ENCODE measurements at regions not wholly inside any gene's neighbourhood (a gene's known extent, or its start where the extent isn't known, plus 50 kb on each side); places are given as distances from the start of the nearest gene placed in this dataset.

GRCh38 chr4:36394352-36394903, 113.0 kb downstream of the DTHD1 start:
- peak in 1 of 4 experiments; percentile 2 for DNase-seq (ENCODE audit: low read depth in 4 of 4, low spot score in 1 of 4)

DNA sequence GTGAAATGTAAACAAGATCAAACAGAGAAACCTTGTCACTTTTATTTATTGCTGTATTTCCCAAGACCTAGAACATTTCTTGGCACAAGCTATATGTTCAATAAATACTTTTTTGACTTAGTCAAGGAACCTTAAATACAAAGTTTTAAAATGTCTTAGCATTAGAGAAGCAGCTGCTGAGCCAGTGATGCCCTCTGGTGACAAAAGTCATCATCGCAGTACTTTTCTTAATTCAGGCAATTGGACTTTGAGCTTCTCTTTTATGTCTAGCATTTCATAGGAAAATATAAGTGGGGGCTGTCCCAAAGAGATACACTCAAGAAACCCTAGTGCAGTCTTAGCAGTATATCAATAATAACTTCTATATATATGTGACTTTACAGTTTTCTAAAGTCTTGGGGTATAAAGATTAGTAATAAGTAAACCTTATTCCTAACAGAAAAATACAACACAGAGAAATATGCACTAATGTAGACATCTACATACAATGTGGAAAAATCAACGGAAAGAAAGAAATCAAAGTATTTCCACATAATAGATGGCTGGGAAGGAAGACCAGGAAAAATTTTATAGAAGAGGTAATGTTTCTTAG, 118.4 kb downstream of the DTHD1 start:
- peak in 2 of 4 experiments; percentile 4 to 21 for DNase-seq (ENCODE audit: low read depth in 4 of 4, low spot score in 1 of 4)

DNA sequence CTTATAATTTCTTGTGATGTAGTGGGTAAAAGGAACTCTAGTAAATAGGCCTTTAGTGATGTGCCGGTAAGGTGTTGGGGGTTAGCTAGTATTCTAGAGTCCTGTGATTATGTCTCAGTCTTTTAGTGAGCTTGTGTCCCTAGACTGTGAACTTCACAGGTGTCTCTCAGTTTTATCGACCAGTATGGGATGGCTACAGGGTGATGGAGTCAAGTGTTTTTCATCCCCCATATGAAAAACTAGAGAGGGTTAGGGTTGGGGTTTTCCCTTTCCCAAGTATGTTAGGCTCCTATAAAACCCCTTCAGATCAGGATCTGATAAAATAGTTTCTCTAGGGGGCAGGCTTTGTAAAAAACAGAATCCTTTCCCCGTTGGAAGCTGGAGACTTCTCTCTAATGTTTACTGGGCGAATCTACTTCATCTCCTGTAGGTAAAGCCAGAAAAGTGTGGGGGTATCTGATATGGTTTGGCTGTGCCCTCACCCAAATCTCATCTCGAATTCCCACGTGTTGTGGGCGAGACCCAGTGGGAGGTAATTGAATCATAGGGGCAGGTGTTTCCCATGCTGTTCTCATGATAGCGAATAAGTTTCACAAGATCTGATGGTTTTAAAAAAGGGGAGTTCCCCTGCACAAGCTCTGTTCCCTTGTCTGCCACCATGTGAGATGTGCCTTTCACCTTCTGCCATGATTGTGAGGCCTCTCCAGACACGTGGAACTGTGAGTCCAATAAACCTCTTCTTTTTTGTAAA, 120.8 kb downstream of the DTHD1 start:
- no peak for DNase-seq (ENCODE audit: low read depth in 4 of 4, low spot score in 1 of 4)

- no peak for DNase-seq (ENCODE audit: low read depth in 4 of 4, low spot score in 1 of 4)
These were observed 129.9 kb downstream of the DTHD1 start for GRCh38 chr4:36411338-36411737.

- no peak for DNase-seq (ENCODE audit: low read depth in 4 of 4, low spot score in 1 of 4)
These were observed 132.8 kb downstream of the DTHD1 start for GRCh38 chr4:36414248-36414647.

DNA sequence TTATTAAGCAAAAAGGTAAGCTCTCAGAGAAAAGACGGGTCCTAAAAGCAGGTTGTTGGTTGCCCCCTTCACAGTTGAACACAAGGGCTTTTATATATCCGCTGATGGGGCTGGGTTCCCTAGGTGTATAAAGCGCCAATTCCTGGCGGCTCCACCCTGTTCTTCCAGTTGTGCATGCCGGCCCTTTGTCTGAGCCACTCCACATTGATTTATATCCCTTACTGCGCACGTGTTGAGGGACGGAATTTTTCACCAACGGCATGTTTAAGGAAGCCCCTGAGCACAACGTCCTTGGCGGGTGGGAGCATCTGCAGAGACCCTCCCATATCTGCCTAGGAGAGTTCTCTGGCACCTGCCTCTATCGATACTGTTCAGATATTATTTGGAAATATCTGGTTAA, 135.7 kb downstream of the DTHD1 start:
- no peak for DNase-seq (ENCODE audit: low read depth in 4 of 4, low spot score in 1 of 4)

DNA sequence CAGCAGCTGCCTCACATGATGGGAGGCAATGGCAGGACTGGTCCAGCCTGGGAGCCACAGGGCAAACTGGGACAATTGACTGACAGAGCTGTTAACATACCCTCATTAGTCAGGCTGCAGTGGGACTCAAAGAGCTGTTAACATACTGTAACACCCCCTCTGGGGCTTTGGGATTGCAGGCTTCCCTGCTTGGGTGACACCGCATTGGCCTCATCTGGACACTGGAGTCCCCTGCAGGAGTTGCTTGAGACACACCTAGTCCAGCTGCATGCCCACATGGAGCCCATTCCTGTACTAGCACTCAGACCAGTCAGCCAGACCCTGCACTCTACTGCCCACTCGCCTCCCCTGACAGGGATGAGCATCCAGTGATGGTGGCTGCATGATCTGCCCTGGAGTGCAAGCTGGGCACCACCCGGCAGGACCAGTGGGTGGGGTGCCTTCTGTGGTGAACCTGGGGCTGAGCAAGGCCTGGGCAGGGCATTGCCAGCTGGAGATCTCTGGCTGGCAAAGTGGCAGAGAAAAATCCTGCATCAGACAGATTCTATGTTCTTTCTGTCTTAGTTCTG, 138.8 kb downstream of the DTHD1 start:
- DNase-seq (ENCODE audit: low read depth in 4 of 4, low spot score in 1 of 4): no peak

DNA sequence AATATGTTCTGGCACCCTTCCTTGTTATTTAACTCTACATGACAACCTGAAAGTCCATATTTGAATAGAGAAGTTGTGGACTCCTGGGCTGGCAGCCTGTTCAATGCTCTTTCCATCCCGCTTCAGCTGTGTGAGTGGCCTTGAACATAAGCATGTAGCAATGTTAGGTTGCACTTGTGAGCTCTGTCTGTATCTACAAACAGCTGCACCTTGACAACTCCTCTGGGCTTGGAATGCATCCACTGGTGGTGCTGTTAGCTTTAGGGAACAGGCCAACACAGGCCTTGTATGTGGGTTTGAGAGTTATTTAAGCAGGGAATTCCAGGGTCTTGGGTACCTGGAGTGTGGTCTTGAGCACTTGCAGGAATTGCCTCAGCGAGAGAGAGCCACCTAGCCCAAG, 141.2 kb downstream of the DTHD1 start:
- DNase-seq (ENCODE audit: low read depth in 4 of 4, low spot score in 1 of 4): no peak

GRCh38 chr4:36426741-36427140, 145.3 kb downstream of the DTHD1 start:
- DNase-seq (ENCODE audit: low read depth in 4 of 4, low spot score in 1 of 4): no peak

- DNase-seq (ENCODE audit: low read depth in 4 of 4, low spot score in 1 of 4): no peak
These were observed 146.3 kb downstream of the DTHD1 start for GRCh38 chr4:36427696-36428095.

GRCh38 chr4:36432586-36432985, 151.2 kb downstream of the DTHD1 start:
- no peak for DNase-seq (ENCODE audit: low read depth in 4 of 4, low spot score in 1 of 4)

- DNase-seq (ENCODE audit: low read depth in 4 of 4, low spot score in 1 of 4): no peak
These were observed 158.1 kb downstream of the DTHD1 start for GRCh38 chr4:36439556-36439955.

DNA sequence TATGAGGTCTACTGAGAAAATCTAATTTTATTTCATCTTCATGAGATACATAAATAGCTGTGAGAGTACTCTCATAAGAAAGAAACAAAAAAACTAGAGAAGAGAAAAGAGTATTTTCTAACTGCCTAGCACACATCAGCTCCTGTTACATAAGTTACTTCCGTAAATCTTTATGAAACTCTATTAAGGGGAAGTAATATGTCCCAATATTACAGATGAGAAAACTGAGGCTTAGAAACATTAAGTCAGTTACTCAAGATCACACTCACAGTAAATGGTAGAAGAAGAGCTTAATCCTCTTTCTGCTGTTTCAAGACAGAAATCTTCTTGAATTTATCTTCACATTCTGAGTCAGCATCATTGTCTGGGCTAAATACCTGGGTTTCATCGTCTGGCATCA, 164.1 kb downstream of the DTHD1 start:
- DNase-seq (ENCODE audit: low read depth in 4 of 4, low spot score in 1 of 4): no peak

DNA sequence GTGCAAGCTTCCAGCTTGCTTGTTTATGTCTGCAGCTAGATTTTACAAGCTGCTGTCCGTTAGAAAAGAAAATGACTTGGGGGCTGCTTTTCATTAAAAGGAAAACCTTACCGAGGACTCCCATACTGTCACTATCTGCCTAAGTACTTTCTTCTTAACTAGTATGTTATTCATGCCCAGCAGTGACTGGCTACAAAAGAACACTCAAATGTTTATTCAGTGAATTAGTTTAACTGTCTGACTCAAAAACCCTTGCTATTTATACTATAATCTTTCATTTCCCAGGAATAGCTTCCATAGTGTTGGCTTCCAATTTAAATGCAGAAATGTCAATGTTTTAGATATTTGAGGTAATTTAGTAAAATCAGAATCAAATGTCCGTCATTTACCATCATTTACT, 164.9 kb downstream of the DTHD1 start:
- DNase-seq (ENCODE audit: low read depth in 4 of 4, low spot score in 1 of 4): no peak

DNA sequence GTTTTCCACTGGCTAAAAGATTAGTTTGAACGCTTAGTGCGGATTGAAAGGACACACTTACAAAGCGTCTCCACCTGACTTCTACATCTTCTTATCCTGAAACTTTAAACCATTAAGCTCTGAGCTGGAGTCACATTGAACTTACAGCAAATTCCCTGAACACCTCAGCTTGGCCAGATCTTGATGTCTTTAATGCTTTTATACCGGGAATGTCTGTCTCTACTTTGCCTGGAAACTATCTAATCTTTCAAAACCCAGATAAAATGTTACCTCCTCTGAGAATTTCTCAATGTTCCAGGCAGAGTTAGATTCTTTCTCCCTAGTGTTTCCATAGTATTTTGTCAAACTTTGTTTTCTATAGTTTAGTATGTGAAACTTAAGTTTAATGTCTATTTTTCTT, 179.9 kb downstream of the DTHD1 start:
- DNase-seq (ENCODE audit: low read depth in 4 of 4, low spot score in 1 of 4): no peak

GRCh38 chr4:36467670-36468069, 186.3 kb downstream of the DTHD1 start:
- DNase-seq (ENCODE audit: low read depth in 4 of 4, low spot score in 1 of 4): no peak

DNA sequence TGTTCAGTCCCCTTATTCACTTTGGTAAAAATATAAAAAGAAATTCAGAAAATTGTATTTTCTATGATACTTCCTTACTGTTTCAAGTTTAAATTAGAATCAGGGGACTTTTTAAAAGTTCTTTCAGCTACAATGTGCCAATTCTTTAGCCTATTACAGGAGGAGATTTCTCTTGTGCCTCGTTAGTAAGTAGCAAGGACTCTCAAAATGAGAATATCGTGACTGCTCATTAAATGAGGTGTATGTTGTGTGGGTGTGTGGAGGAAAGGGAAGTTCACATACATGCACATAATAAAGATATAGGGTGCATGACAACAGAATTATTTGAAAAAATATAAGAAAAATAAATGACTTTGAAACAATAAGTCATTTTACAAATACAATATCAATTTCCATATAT, 190.5 kb downstream of the DTHD1 start:
- DNase-seq (ENCODE audit: low read depth in 4 of 4, low spot score in 1 of 4): no peak

DNA sequence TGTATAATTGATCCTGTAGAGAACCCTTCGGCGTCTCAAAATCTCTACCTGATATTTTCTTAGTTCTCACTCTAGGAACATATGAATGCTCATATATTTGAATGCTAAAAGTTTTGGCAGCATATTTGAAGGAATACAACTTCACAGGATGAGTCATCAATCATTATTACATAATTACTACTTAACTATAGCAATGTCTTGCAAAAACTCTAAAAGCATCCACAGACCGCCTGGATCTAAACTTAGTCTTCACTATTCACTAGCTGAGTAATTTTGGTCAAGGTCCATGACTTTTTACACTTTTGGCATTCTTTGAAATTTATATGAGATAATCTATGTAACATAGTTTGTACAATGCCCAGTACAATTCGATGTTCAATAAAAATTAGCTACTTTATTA, 194.7 kb downstream of the DTHD1 start:
- no peak for DNase-seq (ENCODE audit: low read depth in 4 of 4, low spot score in 1 of 4)

- no peak for DNase-seq (ENCODE audit: low read depth in 4 of 4, low spot score in 1 of 4)
These were observed 196.4 kb downstream of the DTHD1 start for GRCh38 chr4:36477861-36478260.

DNA sequence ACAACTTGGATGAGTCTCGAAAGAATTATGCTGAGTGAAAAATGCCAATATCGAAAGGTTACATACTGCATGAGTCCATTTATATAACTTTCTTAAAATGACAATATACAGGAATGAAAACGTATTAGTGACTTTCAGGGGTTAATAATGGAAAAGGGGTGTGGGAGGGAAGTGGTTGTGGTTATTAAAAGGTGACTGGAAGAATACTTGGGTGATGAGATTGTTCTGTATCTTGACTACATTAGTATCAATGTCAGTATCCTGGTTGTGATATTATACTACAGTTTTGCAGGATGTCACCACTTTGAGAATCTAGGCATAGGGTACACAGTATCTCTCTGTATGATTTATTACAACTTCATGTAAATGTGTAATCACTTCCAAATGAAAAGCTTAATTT, 204.5 kb downstream of the DTHD1 start:
- DNase-seq (ENCODE audit: low read depth in 4 of 4, low spot score in 1 of 4): no peak

DNA sequence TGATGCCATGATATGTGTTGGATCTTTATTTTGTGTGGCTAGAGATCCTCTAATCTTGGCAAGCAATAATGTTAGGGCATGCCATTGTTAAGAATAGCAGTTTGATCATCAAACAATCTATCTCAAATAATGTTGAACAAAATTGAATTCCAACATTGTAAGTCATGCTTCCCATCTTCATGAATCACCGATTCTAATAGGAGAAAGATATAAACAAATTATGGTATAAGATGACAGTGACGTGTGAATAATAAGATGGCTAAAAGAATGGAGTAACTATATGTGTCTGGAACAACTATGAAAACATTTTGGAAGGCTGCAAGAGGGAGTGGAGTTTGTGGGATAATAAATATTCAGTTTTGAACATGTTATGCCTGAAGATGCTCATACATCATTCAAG, 208.4 kb downstream of the DTHD1 start:
- no peak for DNase-seq (ENCODE audit: low read depth in 4 of 4, low spot score in 1 of 4)

DNA sequence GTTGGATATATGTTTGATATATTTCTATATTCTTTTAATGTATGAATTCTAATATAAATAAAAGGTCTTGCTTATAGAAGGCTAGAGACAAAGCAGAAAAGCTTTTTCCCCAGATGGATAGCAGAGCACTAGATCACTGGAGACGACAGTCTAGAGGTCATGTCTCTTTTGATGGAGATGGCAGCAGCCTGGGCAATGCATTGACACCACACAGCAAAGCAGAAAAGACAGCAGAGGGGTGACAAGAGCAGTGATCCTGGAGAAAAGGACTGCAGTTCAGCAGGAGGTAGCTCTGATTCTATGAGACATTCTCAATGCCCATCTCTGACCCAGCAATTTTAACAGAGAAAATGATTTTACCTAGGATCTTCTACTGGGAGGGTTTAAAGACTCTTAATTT, 210.6 kb downstream of the DTHD1 start:
- no peak for DNase-seq (ENCODE audit: low read depth in 4 of 4, low spot score in 1 of 4)
